ENCODE measurements at regions not wholly inside any gene's neighbourhood (a gene's known extent, or its start where the extent isn't known, plus 50 kb on each side); places are given as distances from the start of the nearest gene placed in this dataset.

GRCh38 chr6:41455410-41455809 is 90.8 kb upstream of the FOXP4 start:
- Histone ChIP-seq H3K27ac (ENCODE audit: low read length) (no peak overlapping the region), H3K4me1 (ENCODE audit: control insufficient read depth, insufficient read depth, low read length) (no peaks in the 10 kb centered on the region), H3K9me3 (ENCODE audit: control insufficient read depth, insufficient read depth, low read depth, low read length) (no peaks in the 10 kb centered on the region), H3K27me3 (ENCODE audit: control insufficient read depth, insufficient read depth, low read length) (no peaks in the 10 kb centered on the region; the same call in 1 of the 2 replicates), H3K4me3 (ENCODE audit: low read depth in 2 of 2, low read length in 2 of 2) (no peak overlapping the region), H3K36me3 (ENCODE audit: control insufficient read depth, insufficient read depth, low read length) (no peaks in the 10 kb centered on the region)
- ATAC-seq (no peak), DNase-seq (ENCODE audit: low read depth, low spot score) (no peak)
- BruUV-seq (replicated peaks) = no TSS peak
- in situ Hi-C loops (cut with HindIII; ENCODE audit: low pct_unique_long_range_greater_than_20kb, low sequenced_read_pairs) (no loop called here), intact Hi-C loops (cut with micrococcal nuclease; ENCODE audit: unreplicated experiment) (no loop called here)
- no peak for TF ChIP-seq SIN3A (IDR thresholded peaks at IDR 0.05; ENCODE audit: borderline replicate concordance, insufficient read depth, low read depth, low read length)
- TF ChIP-seq, protein P1, sequence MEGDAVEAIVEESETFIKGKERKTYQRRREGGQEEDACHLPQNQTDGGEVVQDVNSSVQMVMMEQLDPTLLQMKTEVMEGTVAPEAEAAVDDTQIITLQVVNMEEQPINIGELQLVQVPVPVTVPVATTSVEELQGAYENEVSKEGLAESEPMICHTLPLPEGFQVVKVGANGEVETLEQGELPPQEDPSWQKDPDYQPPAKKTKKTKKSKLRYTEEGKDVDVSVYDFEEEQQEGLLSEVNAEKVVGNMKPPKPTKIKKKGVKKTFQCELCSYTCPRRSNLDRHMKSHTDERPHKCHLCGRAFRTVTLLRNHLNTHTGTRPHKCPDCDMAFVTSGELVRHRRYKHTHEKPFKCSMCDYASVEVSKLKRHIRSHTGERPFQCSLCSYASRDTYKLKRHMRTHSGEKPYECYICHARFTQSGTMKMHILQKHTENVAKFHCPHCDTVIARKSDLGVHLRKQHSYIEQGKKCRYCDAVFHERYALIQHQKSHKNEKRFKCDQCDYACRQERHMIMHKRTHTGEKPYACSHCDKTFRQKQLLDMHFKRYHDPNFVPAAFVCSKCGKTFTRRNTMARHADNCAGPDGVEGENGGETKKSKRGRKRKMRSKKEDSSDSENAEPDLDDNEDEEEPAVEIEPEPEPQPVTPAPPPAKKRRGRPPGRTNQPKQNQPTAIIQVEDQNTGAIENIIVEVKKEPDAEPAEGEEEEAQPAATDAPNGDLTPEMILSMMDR (IDR thresholded peaks at IDR 0.05) = no peak
- no peak for TF ChIP-seq POLR2AphosphoS5 (IDR thresholded peaks at IDR 0.05; ENCODE audit: low read depth, low read length)
- ChIA-PET POLR2A (no interaction called here), CTCF (no interaction called here)

DNA sequence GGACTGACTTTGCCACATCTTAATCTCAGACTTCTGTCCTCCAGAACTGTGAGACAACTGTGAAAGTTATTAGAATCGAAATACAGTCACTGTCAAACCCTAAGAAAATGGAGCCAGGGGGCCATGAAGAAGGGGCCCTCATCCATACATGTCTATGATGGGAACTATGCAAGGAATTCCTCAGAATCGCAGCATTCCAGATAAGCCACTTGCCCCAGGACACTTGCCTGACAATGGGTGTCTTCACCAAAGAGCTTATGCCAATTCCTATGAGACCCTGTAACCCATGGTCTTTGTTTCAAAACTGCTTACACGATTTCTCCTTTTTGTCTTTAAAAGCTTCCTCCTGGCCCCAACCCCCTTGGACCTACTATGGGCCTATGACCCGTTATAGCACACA is 90.4 kb upstream of the FOXP4 start:
- TF ChIP-seq, protein P1 (IDR thresholded peaks at IDR 0.05) = no peak
- Histone ChIP-seq H3K9me3 (ENCODE audit: control insufficient read depth, insufficient read depth, low read depth, low read length) (no peaks in the 10 kb centered on the region), H3K27ac (ENCODE audit: low read length) (no peak overlapping the region), H3K4me1 (ENCODE audit: control insufficient read depth, insufficient read depth, low read length) (no peaks in the 10 kb centered on the region), H3K4me3 (ENCODE audit: low read depth in 2 of 2, low read length in 2 of 2) (no peak overlapping the region), H3K36me3 (ENCODE audit: control insufficient read depth, insufficient read depth, low read length) (no peaks in the 10 kb centered on the region), H3K27me3 (ENCODE audit: control insufficient read depth, insufficient read depth, low read length) (no peaks in the 10 kb centered on the region; the same call in 1 of the 2 replicates)
- intact Hi-C loops (cut with micrococcal nuclease; ENCODE audit: unreplicated experiment) (no loop called here), in situ Hi-C loops (cut with HindIII; ENCODE audit: low pct_unique_long_range_greater_than_20kb, low sequenced_read_pairs) (no loop called here)
- ChIA-PET CTCF (interaction anchor here (0.5 kb wide), 1 partner anchor 226 kb away, joined by 9 read pairs; no protein-coding TSS in a partner anchor), POLR2A (no interaction called here)
- no peak for ATAC-seq
- no peak for DNase-seq (ENCODE audit: low read depth, low spot score)
- no TSS peak for BruUV-seq (replicated peaks)

- POLR2A ChIA-PET = no interaction called here
- DNase-seq (ENCODE audit: low read depth, low spot score) (no peak), ATAC-seq (no peak)
- intact Hi-C loops (cut with micrococcal nuclease; ENCODE audit: unreplicated experiment) = no loop called here
- CTCF ChIA-PET = no interaction called here
- Histone ChIP-seq H3K27me3 (ENCODE audit: control insufficient read depth, insufficient read depth, low read length) (no peaks in the 10 kb centered on the region; the same call in 1 of the 2 replicates), H3K27ac (ENCODE audit: low read length) (no peak overlapping the region), H3K36me3 (ENCODE audit: control insufficient read depth, insufficient read depth, low read length) (no peaks in the 10 kb centered on the region), H3K4me3 (ENCODE audit: low read depth in 2 of 2, low read length in 2 of 2) (no peak overlapping the region), H3K4me1 (ENCODE audit: control insufficient read depth, insufficient read depth, low read length) (no peaks in the 10 kb centered on the region), H3K9me3 (ENCODE audit: control insufficient read depth, insufficient read depth, low read depth, low read length) (no peaks in the 10 kb centered on the region)
- BruUV-seq (replicated peaks) = no TSS peak
- in situ Hi-C loops (cut with HindIII; ENCODE audit: low pct_unique_long_range_greater_than_20kb, low sequenced_read_pairs) = no loop called here
- TF ChIP-seq, protein P1 (IDR thresholded peaks at IDR 0.05) = no peak
- TF ChIP-seq, protein P2, sequence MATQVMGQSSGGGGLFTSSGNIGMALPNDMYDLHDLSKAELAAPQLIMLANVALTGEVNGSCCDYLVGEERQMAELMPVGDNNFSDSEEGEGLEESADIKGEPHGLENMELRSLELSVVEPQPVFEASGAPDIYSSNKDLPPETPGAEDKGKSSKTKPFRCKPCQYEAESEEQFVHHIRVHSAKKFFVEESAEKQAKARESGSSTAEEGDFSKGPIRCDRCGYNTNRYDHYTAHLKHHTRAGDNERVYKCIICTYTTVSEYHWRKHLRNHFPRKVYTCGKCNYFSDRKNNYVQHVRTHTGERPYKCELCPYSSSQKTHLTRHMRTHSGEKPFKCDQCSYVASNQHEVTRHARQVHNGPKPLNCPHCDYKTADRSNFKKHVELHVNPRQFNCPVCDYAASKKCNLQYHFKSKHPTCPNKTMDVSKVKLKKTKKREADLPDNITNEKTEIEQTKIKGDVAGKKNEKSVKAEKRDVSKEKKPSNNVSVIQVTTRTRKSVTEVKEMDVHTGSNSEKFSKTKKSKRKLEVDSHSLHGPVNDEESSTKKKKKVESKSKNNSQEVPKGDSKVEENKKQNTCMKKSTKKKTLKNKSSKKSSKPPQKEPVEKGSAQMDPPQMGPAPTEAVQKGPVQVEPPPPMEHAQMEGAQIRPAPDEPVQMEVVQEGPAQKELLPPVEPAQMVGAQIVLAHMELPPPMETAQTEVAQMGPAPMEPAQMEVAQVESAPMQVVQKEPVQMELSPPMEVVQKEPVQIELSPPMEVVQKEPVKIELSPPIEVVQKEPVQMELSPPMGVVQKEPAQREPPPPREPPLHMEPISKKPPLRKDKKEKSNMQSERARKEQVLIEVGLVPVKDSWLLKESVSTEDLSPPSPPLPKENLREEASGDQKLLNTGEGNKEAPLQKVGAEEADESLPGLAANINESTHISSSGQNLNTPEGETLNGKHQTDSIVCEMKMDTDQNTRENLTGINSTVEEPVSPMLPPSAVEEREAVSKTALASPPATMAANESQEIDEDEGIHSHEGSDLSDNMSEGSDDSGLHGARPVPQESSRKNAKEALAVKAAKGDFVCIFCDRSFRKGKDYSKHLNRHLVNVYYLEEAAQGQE (IDR thresholded peaks at IDR 0.05; ENCODE audit: insufficient read depth in 1 of 2, low read depth in 2 of 2, low read length in 1 of 2) = no peak
- no peak for TF ChIP-seq SIN3A (IDR thresholded peaks at IDR 0.05; ENCODE audit: borderline replicate concordance, insufficient read depth, low read depth, low read length)
- no peak for TF ChIP-seq TCF7L2 (IDR thresholded peaks at IDR 0.05; ENCODE audit: low read depth, low read length)
- TF ChIP-seq POLR2AphosphoS5 (IDR thresholded peaks at IDR 0.05; ENCODE audit: low read depth, low read length) = no peak
Observed at GRCh38 chr6:41457303-41457670, 88.9 kb upstream of the FOXP4 start.

Data from Panc1 (cell line).